GM21381 (cell line): ENCODE measurements at regions not wholly inside any gene's neighbourhood (a gene's known extent, or its start where the extent isn't known, plus 50 kb on each side); places are given as distances from the start of the nearest gene placed in this dataset.

Experiments
- ATAC-seq: cut with Tn5 transposase; IDR thresholded peaks from one replicate; pipeline ENCODE4 v1.9.1; 2021; ENCODE audit warnings: mild to moderate bottlenecking, moderate library complexity; ENCODE audit not compliant: unreplicated experiment

DNA sequence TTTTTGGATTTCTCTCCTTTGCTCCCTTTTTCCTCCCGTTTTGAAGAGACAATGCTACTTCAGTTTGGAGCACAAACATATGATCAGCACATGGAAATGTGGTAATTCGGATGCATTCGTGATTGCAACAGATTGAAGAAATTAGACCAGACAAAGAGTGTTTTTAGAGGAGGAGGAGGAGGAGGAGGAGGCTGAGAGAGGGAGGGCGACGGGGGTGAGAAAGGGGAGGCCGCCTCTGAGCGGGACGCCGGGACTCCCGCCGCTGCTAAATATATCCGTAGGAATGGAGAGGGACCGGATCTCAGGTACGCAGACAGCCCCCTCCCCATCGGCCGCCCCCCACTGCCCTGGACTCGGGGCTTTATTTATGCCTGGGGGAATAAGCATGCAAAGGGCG, 179.3 kb downstream of the SEC14L1 start:
- no peak for ATAC-seq

DNA sequence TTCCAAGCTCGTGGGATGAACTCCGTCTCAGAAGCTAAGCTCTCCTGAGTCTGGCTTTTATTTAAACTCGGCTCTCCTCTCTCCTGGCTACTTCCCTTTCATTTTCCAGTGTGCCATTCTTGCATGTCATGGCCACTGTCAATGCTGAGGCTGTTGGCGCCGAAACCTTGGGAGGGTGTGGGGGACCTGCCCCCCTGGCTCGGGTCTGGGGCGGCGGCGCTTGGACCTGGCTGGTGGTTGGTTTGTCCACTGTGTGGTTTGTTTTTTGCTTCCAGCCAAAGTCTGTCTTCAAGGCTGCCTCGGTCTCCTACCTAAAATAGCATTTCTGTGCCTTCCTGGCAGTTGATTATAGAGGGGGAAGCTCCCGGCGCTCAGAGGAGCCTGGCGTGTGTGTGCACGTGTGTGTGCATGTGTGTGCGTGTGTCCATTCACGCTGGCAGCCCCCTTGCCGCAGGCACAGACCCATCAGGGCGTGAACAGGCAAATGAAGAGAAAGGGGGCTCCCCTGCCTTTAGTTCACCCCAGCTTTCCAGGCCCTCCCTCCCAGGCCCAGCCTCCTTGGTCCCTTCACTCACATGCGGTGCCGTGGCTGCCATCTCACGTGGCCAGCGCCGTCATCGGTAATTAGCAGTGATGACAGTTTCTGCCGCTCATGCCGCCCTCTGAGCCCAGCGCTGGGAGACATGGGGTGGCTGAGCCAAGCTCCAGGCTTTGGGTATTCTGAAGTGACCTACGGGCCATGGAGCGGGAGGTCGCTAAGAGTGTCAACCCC, 179.9 kb downstream of the SEC14L1 start:
- no peak for ATAC-seq

DNA sequence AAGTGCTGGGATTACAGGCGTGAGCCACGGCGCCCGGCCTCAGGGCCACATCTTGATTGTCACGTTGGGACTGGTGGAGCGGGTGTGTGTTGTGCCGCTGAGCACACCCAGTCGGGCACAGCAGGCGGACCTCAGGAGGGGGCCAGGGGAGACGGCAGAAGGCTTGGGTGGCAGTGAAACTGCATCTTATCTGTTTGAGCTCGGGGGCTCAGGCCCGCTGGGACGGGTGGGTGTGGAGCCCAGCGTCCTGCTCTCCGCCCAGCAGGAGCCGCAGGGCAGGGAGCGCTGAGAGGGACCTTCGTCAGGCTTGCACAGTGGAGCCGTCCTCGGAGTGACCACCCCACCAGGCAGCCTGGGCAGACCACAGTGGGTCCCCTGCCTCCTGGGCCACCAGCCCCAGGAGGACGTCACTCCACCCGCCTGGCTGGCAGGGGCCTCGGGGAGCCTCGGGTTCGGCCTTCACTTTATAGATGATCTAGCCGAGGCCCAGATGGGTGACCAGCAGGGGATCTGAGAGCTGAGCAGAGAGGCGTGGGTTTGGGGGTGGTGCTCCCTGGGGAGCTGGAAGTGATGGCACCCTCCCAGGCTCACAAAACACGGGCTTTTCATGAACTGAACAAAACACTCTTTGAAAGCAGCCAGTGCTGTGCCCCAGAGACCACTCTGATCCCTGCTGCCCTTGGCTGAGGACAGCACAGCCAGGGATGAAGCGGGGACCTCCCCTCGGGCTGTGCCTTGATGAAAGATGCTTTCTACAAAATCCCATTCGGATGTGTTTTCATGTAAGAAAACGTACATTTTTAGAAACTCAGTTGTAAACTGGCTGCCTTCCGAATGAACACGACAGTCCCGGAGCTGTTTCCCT, 181.1 kb downstream of the SEC14L1 start:
- ATAC-seq: no peak

DNA sequence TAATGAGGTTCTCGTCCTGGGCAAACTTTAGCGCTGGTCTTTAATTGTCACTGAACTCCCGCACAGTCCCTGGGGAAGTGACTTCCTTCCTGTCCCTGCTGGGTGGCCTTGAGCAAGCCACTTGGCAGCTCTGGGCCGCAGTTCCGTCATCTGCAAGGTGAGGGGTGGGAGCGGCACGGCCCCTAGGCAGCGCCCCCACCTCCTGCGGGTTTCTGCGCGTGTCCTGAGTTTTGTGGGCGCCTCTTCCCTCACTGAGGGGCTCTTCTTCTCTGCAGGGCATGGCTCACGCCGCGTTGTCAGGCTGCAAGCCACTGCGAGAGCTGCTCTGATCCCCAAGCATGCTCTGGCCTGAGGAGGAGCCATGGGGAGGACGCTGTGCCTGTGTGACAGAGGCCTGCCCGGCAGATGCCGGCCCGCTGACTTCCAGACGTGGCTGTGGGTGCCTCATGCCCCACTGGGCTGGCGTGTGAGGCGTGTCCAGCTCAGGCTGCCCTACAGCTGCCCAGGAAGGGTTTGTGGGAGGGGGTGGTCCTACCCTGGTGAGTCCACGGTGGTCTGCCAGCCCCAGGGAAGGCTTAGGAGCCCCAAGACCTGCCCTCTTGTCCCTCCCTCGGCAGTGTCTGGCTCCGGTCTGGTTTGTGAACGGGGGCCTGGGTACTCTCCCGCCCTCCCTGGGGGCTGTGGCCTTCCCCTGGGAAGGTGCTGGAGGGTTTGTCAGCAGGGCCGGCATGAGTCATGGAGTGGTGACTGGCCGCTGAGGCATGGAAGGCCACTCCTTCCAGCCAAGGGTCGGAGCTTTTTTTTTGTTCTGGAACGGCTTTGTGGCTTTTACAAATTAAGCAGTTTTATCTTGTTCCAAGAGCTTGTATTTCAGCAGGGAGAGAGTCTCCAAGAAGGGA, 182.0 kb downstream of the SEC14L1 start:
- no peak for ATAC-seq

DNA sequence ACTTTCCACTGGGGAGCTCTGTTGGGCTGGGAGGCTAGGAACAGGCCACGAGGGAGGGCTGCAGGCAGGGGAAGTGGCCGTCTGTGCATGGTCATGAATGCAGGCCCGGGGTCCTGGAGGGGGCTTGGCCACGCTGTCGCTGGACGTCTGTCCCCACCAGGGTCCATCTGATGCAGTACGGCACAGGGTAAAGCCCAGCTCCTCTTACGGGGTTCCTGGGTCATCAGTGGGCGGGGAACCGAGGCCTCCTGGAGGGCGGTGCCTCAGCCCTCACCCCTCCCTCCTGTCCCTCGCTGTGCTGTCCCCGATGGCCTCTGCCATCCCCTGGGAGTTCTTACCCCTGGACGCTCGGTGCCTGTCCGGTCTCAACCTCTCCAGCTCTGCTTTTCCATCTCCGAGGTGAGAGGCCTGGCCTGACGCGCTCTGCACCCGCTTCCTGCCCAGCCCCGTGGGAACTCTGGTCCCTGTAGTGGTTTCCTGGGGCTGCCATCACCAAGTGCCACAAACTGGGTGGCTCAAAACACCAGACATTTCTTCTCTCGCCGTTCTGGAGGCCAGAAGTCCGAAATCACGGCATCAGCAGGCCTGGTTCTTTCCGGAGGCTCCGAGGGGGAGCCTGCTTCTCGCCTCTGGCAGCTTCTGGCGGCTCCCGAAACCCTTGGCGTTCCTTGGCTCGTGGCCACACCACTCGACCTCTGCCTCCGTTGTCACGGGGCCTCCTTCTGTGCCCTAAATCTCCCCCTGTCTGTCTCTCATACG, 182.8 kb downstream of the SEC14L1 start:
- no peak for ATAC-seq

DNA sequence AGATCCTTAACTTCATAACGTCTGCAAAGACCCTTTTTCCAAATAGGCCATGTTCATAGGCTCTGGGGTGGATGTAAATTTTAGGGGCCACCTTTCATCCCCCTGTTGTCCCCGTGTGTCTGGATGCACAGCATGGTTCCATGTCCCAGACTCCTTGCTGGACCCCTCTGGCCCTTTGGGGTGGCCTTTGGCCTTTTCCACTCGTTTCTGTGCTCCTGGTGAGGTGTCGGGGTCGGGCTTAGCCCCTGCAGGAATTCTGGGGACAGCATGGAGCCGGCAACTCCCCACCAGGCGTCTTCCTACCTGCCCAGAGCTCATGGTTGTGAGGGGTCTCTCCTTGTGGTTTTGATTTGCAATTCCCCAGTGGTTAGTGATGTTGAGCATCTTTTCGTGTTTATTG, 183.5 kb downstream of the SEC14L1 start:
- no peak for ATAC-seq

DNA sequence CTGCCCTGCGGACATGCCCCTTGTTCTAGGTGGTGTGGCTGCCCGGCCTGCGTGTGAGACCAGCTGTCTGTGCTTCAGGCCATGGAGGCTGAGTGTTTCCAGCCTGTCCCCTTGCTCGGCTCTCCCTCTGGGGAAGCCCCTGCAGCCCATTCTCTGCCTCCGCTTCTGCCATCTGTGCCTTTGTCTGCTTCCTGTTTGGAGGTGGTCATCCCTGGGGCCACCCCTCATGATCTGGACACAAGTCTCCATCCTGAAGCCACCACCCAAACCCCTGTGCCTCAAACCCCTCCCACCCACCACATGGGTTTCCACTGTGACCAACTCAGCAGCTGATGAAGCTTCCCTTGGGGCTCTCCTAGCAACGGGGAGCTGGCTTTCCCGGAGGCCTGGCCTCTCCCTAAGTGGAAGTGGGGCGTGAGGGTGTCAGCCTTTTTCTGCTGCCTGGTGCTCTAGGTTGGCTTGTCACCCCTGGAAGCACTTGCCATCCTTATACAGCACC, 184.9 kb downstream of the SEC14L1 start:
- ATAC-seq: peak; percentile 15

DNA sequence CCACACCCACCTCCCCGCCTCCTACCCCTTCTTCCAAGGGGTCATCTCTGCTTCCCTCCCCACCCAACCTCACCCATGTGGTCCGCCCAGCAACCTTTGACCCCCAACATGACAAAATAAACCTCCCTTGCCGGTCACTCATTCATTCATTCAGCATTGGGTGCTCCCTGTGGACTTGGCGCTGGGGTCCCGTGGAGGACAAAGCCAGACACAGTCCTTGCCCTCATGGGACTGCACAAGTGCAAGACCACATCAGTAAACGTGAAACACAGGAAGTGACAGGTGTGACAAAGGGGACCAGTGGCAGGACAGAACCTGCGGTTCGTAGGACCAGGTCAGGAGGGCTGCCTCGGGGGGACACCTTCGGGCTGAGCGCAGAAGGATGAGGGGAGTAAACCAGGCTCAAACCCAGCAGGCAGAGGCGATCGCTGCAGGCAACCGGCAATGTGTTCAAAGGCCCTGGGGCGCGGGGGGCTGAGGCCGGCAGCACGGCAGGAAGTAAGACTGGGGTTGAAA, 185.4 kb downstream of the SEC14L1 start:
- ATAC-seq: no peak

DNA sequence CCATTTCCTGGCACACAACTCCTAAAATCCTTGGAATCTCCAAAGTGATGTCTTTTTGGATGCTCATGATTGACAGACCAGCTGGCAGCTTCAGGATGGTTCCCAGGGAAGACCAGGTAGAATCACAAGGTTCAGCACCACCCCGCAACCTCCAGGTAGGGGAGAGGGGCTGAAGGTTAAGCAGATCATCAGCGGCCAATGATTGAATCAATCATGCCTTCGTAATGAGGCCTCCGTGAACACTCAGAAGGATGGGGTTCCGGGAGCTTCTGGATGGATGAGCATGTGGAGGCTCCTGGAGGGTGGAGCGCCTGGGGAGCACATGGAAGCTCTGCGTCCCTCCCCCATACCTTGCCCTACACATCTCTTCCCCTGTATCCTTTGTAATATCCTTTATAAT, 185.9 kb downstream of the SEC14L1 start:
- ATAC-seq: no peak

DNA sequence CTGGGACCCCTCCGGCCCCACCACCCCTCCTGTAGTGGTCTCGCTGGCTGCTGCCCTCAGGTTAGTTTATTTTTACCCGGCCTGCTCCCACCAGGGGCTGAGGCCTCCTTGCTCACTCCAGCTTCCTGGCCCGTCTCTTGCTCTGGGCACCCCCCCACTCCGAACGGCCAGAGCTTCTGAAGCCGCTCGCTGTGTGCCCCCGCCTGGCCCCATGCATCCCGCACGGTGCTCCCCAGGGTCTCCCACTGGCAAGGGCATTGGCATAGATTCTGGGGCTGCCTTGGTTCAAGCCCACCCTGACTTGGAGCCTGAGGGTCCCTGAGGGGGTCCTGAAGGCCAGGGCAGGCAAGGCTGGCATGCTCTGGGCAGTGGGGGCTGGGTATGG, 186.4 kb downstream of the SEC14L1 start:
- no peak for ATAC-seq

DNA sequence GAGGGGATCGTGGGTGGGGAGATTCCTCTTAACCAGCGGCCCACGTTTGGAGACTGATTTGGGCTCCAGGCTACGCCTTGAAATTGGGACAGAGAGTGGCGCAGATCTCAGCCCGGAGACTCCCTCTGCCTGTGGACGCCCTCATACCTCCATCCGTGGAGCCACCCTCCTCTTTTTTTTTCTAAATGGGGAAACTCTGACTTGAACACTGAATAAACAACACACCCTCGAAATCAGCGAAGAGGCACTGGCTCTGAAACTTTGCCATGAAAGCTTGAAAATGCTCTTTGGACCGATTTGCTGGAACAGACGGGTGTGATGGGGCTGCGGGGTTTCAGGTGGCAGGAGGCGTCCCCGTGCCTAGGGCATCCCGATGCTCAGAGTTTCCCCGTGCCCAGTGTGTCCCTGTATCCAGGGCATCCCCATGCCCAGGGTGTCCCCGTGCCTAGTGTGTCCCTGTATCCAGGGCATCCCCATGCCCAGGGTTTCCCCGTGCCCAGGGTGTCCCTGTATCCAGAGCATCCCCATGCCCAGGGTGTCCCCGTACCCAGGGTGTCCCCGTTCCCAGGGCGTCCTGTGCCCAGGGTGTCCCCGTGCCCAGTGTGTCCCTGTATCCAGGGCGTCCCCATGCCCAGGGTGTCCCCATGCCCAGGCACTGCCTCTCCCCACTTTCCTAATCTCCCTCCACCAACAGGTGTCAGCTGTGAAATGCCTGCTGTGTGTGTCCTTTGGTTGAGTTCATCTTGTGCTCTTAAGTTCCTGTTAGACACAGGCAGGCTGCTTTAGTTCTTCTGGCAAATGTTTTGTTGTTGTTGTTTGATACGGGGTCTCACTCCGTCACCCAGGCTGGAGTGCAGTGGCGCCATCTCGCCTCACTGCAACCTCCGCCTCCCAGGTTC, 187.0 kb downstream of the SEC14L1 start:
- no peak for ATAC-seq

DNA sequence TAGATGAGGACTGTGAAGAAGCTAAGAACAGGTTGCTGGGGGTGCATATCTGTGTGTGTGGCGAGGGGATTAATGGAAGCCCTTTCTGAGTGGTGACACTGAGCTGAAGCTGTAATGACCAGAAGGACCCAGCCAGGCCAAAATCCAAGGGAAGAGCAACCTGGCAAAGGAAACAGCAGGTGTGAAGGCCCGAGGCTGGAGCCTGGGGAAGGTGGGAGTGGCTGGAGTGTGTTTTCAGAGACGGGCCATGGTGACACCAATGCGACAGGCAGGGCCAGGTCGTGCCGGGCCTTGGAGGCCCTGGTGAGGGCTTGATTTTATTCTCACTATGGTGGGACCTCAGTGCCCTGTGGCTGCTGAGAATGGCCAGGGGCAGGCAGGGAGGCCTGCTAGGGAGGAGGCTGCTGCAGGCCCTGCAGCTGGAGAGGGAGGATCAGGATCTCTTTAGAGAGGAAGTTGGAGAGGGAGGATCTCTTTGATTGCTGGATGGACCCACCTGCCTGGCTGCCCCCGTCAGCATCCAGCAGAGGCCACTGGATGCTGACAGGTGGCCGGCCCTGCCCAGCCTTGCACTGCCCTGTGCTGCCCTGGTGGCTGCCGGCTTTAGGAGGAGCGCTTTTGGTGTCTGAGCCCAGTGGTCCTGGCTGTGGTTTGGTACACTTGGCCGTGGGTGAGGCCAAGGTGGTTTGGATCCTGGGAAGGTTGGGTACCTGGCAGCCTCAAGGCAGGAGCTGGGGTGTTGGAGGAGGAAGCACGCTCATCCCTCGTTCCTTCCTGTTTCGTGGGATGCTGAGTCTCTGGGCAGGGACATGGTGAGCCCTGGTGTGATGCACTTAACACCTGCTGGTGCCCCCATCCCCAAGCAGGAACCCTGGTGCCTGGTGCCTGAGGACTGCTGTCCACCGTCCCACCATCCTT, 188.3 kb downstream of the SEC14L1 start:
- no peak for ATAC-seq

DNA sequence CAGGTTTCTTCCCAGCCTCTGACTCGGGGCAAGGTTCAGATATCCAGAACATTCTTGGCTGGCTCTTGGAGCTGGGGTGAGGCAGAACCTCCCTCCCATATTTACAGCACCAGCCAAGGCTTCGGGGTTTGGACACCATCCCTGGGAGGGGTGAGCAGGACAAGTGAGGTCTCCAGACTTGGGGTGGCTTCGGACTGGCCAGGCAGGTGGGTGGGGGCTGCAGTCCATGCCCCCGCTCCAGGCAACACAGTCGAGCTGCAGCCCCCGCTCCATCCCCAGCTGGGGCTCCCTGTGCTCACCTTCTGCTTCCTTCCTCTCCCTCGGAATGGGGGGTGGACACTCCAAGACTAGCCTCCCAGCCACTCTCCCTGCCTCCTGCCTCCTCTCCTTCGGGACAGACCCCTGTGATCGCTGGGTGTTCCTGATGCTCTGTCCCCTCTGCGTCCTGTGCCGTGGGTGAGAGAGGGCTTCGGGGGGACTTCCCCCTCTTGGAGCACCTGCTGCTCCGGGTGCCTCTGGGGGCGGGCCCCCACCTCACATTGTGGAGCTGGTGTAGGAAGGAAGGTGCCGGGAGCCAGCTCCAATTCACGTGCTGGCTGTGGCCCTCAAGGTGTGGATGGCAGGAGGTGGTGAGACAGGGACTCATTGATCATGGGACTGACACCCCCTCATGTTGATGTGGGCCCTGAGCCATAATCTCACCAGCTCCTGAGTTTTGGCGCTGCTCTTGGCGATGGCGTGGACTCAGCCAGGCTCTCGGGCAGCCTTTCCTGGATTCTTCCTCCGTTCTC, 189.2 kb downstream of the SEC14L1 start:
- no peak for ATAC-seq

DNA sequence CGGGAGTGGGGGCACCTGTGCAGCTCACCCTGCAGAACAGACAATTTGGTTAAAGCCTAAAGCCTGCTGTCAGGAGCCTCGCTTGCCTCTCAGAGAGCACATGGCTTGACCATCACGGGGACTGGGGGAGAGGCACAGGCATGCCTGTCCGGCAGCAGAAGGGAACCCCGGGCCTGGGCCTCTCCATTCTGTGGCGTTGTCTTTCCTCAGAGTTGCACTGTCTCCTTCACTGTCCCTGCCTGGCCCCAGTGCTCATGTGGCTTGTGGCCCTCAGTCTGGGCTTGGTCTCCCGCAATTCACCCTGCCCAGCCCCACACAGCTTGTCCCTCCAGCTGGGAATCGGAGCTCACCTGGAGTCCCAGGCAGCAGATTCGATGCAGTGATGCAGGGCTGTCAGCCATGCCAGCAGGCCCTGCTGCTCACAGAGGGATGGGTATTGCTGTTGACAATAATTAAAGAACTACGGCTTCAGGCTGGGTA, 189.9 kb downstream of the SEC14L1 start:
- no peak for ATAC-seq

DNA sequence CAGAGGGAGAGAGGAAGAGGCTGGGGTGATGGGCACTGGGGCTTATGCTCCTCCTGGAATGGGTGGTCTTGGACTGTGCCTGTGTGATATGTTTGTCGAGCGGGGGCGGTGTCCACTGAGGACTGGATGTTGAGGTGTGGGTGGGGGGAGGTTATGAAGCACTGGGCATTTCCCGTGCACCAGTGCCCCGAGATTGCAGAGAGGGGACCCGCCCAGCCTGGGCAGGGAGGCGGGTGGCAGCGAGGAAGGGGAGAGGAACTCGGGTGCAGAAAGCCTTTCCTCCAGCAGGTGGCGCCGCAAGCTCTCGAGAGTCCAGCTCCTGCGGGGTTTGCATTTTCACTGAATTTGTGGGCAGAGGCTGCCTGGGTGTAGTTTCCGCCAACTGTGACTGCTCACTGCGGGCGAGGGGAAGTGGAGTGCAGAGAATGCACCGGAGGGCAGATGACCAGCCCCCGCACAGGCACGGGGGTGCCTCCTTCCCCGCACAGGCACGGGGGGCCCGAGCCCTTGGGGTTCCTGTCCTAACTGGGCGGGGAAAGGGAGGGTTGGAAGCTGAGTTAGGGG, 190.6 kb downstream of the SEC14L1 start:
- peak; percentile 68 for ATAC-seq

DNA sequence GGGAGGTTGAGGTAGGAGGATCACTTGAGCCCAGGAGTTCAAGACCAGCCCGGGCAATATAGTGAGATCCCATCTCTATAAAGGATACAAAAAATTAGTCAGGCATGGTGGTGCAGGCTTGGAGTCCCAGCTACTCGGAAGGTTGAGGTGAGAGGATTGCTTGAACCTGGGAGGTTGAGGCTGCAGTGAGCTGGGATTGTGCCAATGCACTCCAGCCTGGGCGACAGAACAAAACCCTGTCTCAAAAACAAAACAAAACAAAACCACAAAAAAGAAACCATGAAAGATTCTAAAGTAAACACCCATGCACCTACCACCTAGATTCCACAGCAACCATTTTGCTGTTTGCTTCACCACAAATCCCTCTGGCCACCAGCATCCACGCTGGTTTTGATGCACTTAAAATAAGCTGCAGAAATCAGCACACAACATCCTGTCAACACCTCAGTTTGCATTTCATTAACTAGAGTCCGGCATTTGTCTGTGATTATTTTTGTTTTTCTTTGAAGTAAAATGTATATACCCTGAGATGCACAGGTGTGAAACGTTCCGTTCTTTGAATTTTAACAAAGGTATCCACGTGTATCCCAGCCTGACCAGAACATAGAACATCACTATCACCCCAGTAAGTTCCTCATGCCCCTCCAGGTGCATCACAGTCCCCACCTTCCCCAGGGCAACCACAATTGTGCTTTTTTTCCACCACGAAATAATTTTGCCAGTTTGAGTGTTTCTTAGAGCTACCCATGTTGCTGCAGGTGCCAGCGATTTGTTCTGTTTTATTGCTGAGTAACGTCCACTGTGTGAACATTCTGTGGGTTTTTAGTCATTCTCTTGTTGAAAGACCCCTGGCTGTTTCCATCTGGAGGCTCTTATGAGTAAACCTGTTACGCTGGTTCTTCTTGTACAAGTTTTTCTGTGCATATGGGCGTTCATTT, 191.5 kb downstream of the SEC14L1 start:
- no peak for ATAC-seq
